Hematopoietic multipotent progenitor cell treated with erythropoietin and hydrocortisone succinate and interleukin-3 and kit ligand, for 4 days (in vitro differentiated cells): ENCODE measurements at regions not wholly inside any gene's neighbourhood (a gene's known extent, or its start where the extent isn't known, plus 50 kb on each side); places are given as distances from the start of the nearest gene placed in this dataset.

Experiments used
- DNase-seq: peaks from one replicate; pipeline ENCODE4 v3.0.0-alpha.2; 2015

DNA sequence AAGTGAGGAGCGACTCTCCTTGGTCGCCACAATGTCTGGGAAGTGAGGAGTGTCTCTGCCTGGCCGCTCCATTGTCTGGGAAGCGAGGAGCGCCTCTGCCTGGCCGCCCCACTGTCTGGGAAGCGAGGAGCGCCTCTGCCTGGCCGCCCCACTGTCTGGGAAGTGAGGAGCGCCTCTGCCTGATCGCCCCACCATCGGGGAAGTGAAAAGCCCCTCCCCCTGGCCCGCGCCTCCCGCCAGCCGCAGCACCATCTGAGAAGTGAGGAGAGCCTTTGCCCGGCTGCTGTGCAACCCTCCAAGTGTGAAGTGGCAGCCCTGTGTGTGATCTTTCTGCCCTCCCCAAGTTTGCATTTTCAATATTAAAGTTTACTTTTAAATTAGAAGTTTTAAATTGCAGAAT lies 95.0 kb upstream of the PPP2R5A start:
- no peak for DNase-seq

- DNase-seq = no peak
These were observed 92.8 kb upstream of the PPP2R5A start for GRCh38 chr1:212192261-212192998.

DNA sequence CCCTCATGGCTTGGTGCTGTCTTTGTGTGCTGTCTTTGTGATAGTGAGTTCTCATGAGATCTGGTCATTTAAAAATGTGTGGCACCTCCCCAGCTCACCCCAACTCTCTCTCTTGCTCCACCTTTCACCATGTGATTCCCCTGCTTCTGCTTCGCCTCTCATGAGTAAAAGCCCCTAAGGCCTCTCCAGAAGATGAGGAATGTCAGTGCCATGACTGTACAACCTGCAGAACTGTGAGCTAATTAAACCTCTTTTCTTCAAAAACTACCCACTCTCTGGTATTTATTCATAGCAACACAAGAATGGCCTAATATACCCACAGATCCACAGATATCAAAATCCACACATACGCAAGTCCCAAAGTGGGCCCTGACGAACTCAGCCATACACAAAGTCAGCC lies 88.9 kb upstream of the PPP2R5A start:
- DNase-seq = no peak

DNA sequence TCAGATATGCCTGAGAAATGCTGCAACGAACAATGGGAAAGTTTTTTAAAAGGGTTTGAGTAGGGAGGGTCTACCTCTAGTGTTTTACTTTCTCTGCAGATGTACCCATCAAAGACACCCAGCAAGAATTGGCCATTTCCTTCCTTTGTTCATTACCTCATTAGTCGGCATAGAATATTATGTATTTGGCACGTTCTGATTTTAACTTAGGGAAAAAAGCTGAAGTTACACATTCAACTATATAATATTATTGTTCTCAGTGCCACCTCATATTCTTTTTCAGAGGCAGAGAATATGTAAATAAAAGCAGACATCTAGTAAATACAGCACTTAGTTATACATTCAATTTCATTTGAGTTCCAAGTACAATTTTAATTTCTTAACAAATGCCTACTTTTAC lies 83.7 kb upstream of the PPP2R5A start:
- no peak for DNase-seq

GRCh38 chr1:212203630-212204029 lies 81.6 kb upstream of the PPP2R5A start:
- no peak for DNase-seq

DNA sequence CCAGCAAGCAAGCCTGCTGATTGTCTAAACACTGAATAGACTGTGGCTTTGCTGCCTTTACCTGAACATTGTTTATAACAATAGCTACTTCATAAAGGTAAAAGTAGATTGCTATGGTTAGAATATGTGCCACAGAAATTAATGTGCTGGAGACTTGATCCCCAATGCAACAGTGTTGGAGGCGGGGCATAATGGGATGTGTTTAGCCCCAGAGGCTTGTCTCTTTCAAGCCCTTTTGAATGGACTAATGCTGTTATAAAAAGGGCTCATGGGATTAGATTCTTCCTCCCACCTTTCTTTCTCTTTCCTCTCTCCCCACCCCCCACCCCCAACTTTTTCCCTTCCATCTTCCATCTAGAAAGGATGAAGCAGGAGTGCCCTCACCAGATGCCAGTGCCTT lies 80.2 kb upstream of the PPP2R5A start:
- DNase-seq = no peak

GRCh38 chr1:212205843-212206242 lies 79.4 kb upstream of the PPP2R5A start:
- no peak for DNase-seq

DNA sequence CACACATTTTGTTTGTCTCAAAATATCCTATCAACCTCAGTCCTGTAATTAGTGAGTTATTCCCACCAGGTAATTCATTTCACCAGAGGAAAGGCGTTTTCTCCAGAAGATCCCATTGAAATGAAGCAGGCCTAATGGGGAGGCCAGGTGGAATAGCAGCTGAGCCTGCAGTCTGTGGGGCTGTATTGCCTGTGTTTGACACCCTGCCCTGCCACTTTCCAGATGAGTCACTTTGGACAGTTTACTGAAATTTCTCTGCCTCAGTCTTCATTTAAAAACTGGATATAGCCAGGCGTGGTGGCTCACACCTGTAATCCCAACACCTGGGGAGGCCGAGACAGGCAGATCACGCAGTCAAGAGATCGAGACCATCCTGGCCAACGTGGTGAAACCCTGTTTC lies 78.1 kb upstream of the PPP2R5A start:
- DNase-seq = no peak

GRCh38 chr1:212207822-212208520 lies 77.2 kb upstream of the PPP2R5A start:
- DNase-seq = no peak

- DNase-seq = no peak
These were observed 76.1 kb upstream of the PPP2R5A start for GRCh38 chr1:212208978-212209644.

- DNase-seq = no peak
These were observed 73.8 kb upstream of the PPP2R5A start for GRCh38 chr1:212211371-212211770.

DNA sequence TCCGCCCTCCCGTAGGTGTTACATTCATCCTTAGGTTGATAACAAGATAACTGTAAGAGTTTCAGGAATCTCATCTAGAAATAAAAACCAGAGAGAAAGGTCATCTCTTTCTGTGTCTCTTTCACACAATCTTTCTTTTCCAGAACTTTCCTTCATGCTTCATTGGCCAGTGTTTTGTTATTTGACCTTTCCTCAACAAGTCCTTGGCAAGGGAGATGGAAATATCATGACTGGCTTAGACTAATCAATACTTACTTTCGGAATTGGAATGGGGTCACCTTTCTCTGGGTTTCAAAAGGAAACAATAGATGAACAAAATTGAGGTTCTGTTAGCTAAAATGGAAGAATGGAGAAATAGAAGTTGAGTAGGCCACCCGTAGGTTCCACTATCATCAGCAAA lies 72.9 kb upstream of the PPP2R5A start:
- no peak for DNase-seq

DNA sequence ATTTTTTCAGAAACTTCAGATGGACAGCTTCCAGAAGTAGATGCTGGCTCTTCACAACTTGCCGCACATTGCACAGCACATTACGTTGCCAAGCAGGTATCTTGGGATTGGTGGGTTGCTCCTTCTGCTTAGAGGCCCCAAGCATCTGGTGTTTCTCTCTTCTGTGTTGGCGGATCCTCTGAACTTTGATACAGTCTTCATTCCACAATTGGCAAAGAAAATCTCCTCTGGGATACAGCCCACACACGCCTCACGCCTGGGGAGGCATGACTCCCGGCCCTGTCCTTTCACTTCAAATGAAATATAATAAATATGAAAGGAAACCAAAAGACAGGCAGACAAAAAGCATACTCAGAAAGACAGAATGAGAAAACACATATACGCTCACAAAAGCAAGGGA lies 72.3 kb upstream of the PPP2R5A start:
- DNase-seq = no peak

- DNase-seq = no peak
These were observed 71.4 kb upstream of the PPP2R5A start for GRCh38 chr1:212213784-212214183.

GRCh38 chr1:212214325-212214724 lies 70.9 kb upstream of the PPP2R5A start:
- DNase-seq = peak; percentile 11

DNA sequence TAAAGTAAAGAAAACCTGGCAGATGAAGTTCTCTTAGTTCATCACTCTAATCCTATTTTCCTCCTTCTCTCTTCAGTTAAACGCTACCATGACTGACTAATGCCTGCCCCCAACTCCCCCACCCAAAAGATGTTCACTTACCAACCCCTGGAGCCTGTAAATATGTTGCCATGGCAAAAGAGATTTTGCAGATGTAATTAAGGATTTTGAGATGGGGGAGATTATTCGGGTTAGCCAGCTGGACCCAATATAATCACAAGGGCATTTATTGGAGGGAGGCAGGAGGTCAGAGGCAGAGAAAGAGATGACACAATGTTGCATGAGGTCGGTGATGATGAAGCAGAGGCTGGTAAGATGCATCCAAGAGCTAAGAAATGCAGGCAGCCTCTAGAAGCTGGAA lies 69.3 kb upstream of the PPP2R5A start:
- no peak for DNase-seq

DNA sequence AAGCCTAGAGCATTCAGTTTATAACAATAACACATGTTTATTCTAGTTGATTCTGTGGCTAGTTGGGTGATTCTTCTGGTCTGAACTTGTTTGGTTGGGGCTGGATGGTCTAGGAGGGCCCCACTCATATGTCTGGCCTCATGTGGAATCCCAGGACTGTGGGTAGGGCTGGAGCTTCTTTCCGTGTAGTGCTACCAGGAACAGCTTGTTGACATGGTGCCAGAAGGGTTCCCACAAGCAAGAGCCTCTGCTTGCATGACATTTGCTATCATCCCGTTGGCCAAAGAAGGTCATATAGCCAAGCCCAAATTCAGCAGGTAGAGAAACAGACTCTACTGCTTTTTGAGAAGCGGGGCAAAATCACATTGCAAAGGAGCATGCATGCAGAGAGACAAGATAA lies 67.6 kb upstream of the PPP2R5A start:
- no peak for DNase-seq

DNA sequence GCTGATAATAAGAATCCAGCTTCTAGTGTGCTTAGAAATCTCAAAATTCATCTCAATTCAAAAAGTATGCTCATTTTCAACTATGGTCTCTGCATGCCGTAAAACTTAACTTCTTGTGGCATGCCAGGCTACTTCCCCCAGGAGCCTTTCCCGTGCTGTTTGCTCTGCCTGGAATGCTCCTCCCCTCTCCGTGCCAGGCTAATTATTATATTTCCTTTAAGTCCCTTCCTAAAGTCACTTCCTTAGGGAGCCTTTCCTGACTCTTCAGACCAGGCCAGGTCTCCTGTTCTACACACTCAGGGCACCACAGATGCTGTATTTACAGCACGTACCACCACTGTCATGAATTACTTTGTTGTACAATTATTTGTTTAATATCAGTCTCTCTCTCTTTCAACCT lies 67.1 kb upstream of the PPP2R5A start:
- no peak for DNase-seq

- peak; percentile 8 for DNase-seq
These were observed 66.3 kb upstream of the PPP2R5A start for GRCh38 chr1:212218911-212219310.

- no peak for DNase-seq
These were observed 65.3 kb upstream of the PPP2R5A start for GRCh38 chr1:212219679-212220463.

- DNase-seq = no peak
These were observed 63.4 kb upstream of the PPP2R5A start for GRCh38 chr1:212221801-212222200.

GRCh38 chr1:212224102-212224501 lies 61.1 kb upstream of the PPP2R5A start:
- DNase-seq = no peak

- DNase-seq = no peak
These were observed 59.8 kb upstream of the PPP2R5A start for GRCh38 chr1:212225416-212225815.
